Suprapubic skin (tissue), 4 donors: ENCODE measurements at regions not wholly inside any gene's neighbourhood (a gene's known extent, or its start where the extent isn't known, plus 50 kb on each side); places are given as distances from the start of the nearest gene placed in this dataset.
"Not testable (repeated sequence)": the region's sequence is repeated elsewhere in the genome, so short reads cannot be mapped to it uniquely, and the experiment has no call there.

Experiments used
- DNase-seq, 2 donors: peaks; one replicate each; pipeline ENCODE4 v3.0.0-alpha.2; 2019; ENCODE audit warnings: low spot score in 2 of 2
- H3K27ac ChIP-seq: fragments of 200-600 bp; sonication (generic); one replicate; pipeline ENCODE4 v1.5.1; 2019
- H3K27me3 ChIP-seq: fragments of 200-600 bp; sonication (generic); one replicate; pipeline ENCODE4 v1.5.1; 2019
- H3K36me3 ChIP-seq: fragments of 200-600 bp; sonication (generic); one replicate; pipeline ENCODE4 v1.5.1; 2019
- H3K4me1 ChIP-seq: fragments of 200-600 bp; sonication (generic); one replicate; pipeline ENCODE4 v1.5.1; 2019
- H3K4me3 ChIP-seq: fragments of 200-600 bp; sonication (generic); one replicate; pipeline ENCODE4 v1.5.1; 2019; ENCODE audit warnings: mild to moderate bottlenecking
- H3K9me3 ChIP-seq: fragments of 200-600 bp; sonication (generic); one replicate; pipeline ENCODE4 v1.5.1; 2019
- EP300 ChIP-seq: sonication (generic); formaldehyde crosslinking; IDR thresholded peaks from one replicate; pipeline ENCODE4 v1.6.1; 2017; ENCODE audit warnings: antibody characterized with exemption
- POLR2A ChIP-seq, 2 donors: fragments of 450-650 bp; IDR thresholded peaks; one replicate each; pipeline ENCODE4 v1.6.1; 2017; ENCODE audit warnings: antibody characterized with exemption in 2 of 2, mild to moderate bottlenecking in 2 of 2, moderate library complexity in 2 of 2
- POLR2AphosphoS5 ChIP-seq, 3 donors: sonication (generic); formaldehyde crosslinking; IDR thresholded peaks; one replicate each; pipeline ENCODE4 v1.6.1; 2017; ENCODE audit warnings: antibody characterized with exemption in 3 of 3
- WGBS: methylation state at CpG from one replicate; pipeline ENCODE4 v1.1.5; 2018; 5-methylcytosine and 5-hydroxymethylcytosine counted together
- TF ChIP-seq, protein P1 (sequence below), 2 donors: fragments of 200-600 bp in 1 of 2; fragments of 450-650 bp in 1 of 2; sonication (generic) in 1 of 2; IDR thresholded peaks; one replicate each; pipeline ENCODE4 v1.5.1; 2016 to 2019; ENCODE audit warnings: antibody characterized with exemption in 2 of 2, mild to moderate bottlenecking in 1 of 2, moderate library complexity in 1 of 2

DNA sequence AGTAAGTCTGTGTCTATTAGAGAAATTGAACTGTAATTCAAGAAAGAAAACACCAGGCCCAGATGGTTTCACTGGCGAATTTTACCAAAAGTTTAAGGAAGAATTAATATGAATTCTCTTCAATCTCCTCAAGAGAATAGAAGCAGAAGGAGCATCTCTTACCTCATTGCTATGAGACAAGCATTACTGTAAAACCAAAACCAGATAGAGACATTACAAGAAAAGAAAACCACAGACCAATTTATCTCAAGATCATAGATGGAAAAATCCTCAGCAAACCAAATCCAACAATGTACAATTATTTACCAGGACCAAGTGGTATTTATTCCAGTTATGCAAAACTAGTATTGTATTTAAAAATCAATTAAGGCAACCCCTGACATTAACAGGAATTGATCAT is 160.6 kb downstream of the LIPI start:
- Histone ChIP-seq H3K36me3 (no peaks in the 10 kb centered on the region), H3K9me3 (no peaks in the 10 kb centered on the region), H3K4me3 (no peak overlapping the region), H3K4me1 (no peaks in the 10 kb centered on the region), H3K27ac (no peak overlapping the region), H3K27me3 (no peaks in the 10 kb centered on the region)
- 78% methylated on average over 1 of the region's 1 CpG for WGBS
- DNase-seq: no peak
- TF ChIP-seq POLR2AphosphoS5 (IDR thresholded peaks at IDR 0.05) (no peak), EP300 (no peak)

DNA sequence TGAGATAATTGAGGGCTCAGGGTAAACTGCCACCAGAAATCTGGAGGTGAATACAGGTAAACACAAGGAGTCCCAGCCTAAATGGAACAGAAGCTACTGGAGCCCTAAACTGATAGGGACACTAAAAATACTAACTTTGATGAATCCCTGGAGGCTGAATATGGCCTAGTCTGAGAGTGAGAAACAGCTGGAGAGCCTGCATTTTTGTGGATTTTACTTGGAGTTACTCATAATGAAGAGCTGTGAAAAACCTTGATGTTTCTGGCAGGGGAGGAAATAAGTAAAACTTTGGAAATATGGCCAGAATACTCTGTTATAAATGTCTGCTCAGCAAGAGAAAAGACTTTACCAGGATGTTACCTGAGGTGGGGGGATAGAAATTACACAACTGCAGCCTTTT is 164.4 kb downstream of the LIPI start:
- H3K4me3 ChIP-seq: no peak overlapping the region
- H3K9me3 ChIP-seq: no peaks in the 10 kb centered on the region
- H3K36me3 ChIP-seq: no peaks in the 10 kb centered on the region
- H3K4me1 ChIP-seq: no peaks in the 10 kb centered on the region
- DNase-seq: no peak
- no peak overlapping the region for H3K27ac ChIP-seq
- no peaks in the 10 kb centered on the region for H3K27me3 ChIP-seq
- TF ChIP-seq POLR2AphosphoS5 (IDR thresholded peaks at IDR 0.05) (no peak), EP300 (no peak), POLR2A (IDR thresholded peaks at IDR 0.05) (no peak)

DNA sequence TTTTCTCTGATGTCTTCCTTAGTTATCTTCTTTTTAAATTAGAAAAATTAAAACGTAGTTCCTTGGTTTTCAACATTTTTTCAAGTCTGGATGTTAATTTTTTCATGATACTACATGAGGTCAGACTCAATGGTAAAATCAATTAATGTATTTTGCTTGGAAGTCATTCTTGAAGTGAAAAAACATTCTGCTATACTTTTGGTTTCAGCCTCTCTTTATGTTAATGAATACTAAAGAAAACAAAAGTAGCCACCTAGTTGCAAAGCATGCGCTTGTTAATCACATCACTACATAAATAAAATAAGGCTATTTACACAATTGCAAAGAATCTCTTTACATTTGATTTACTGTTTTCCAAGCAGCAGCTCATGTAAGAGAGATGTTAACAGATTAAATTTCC is 170.4 kb downstream of the LIPI start:
- TF ChIP-seq EP300 (no peak), POLR2AphosphoS5 (IDR thresholded peaks at IDR 0.05) (no peak), POLR2A (IDR thresholded peaks at IDR 0.05) (no peak)
- TF ChIP-seq, protein P1, sequence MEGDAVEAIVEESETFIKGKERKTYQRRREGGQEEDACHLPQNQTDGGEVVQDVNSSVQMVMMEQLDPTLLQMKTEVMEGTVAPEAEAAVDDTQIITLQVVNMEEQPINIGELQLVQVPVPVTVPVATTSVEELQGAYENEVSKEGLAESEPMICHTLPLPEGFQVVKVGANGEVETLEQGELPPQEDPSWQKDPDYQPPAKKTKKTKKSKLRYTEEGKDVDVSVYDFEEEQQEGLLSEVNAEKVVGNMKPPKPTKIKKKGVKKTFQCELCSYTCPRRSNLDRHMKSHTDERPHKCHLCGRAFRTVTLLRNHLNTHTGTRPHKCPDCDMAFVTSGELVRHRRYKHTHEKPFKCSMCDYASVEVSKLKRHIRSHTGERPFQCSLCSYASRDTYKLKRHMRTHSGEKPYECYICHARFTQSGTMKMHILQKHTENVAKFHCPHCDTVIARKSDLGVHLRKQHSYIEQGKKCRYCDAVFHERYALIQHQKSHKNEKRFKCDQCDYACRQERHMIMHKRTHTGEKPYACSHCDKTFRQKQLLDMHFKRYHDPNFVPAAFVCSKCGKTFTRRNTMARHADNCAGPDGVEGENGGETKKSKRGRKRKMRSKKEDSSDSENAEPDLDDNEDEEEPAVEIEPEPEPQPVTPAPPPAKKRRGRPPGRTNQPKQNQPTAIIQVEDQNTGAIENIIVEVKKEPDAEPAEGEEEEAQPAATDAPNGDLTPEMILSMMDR (IDR thresholded peaks at IDR 0.05): no peak
- H3K9me3 ChIP-seq: no peaks in the 10 kb centered on the region
- 88% methylated on average over 2 of the region's 2 CpGs for WGBS

DNA sequence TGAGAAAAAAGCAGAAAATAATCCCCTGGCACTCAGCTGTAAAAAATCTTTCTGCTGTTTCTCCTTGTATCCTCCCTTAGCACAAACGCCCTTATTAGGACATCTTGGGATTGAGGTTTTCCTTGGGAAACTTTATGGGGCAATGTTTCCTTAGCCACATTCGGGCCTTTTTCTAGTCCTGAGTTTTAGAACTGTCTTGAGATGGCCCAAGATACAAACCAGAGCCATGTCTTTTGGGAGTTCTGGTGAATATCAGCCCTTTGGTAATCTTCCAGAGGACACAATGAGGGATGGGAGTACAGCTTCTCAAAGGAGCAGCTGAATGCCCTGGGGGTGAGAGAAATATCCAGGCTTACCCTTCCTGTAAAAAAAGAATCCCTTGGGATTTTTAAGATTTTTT is 182.1 kb downstream of the LIPI start:
- H3K4me3 ChIP-seq, H3K27me3 ChIP-seq, H3K36me3 ChIP-seq, H3K27ac ChIP-seq, H3K9me3 ChIP-seq, H3K4me1 ChIP-seq, DNase-seq: not testable (repeated sequence)
- WGBS: 56% methylated on average over 2 of the region's 2 CpGs

More for the DNA sequence above, 170.4 kb downstream of the LIPI start:
- H3K4me3 ChIP-seq: no peak overlapping the region
- H3K27ac ChIP-seq: no peak overlapping the region
- no peaks in the 10 kb centered on the region for H3K27me3 ChIP-seq
- DNase-seq: no peak
- H3K4me1 ChIP-seq: no peaks in the 10 kb centered on the region
- H3K36me3 ChIP-seq: no peaks in the 10 kb centered on the region

DNA sequence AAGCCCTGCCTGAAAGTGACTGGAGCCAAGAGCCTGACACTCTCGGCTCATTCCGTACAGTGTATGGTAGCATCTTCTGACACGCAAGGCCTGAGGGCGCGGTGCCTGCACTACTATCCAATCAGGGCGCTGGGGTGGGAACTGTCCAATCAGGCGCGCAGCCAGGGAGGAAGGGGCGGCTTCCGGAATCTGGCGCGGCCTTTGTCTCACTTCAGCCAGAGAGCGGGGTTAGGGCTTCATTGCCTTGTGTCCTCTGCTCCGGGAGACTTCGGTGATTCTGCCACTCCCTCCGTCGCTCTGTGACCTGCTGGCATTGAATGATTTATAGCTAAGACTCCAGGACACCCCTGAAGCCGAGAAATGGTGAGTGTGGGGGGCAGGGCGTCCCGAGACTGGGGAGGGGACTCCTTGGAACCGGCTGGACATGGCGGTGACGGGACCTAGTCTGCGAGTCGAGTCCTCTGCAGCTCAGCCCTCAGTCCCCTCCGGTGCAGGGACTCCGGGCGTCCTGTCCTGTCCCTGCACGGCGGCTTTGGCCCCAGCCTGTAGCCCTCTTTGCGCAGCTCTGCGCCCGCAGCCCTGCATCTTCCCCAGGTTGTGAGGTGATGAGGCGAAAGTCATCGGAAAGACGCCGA is 183.4 kb downstream of the LIPI start:
- H3K4me3 ChIP-seq: peak overlapping the region; percentile 56
- DNase-seq: peak; percentile 91 to 94
- H3K4me1 ChIP-seq, H3K27ac ChIP-seq, H3K36me3 ChIP-seq, H3K27me3 ChIP-seq, H3K9me3 ChIP-seq: not testable (repeated sequence)
- 0% methylated on average over 19 of the region's 37 CpGs for WGBS

DNA sequence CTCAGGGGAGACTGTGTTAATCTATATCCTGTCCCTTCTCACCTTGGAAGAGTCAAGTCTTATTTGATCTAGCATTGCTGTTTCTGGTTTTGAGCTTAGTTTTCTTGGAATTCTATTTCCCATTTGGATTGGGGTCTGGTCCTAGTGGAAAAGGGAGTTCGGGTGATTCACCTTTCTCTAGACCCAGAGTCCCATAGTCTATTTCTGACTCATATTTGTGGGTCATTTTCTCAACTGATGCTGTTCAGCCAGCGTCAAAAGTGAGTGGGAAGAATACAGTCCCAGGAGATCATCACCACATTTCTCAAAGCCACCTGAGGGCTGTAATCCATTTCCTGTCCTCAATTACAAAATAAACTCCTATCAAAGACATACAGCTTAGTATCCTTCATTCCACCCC is 190.6 kb downstream of the LIPI start:
- H3K4me1 ChIP-seq, DNase-seq, H3K9me3 ChIP-seq, H3K27ac ChIP-seq, H3K36me3 ChIP-seq, H3K4me3 ChIP-seq, H3K27me3 ChIP-seq: not testable (repeated sequence)
- 57% methylated on average over 2 of the region's 2 CpGs for WGBS

DNA sequence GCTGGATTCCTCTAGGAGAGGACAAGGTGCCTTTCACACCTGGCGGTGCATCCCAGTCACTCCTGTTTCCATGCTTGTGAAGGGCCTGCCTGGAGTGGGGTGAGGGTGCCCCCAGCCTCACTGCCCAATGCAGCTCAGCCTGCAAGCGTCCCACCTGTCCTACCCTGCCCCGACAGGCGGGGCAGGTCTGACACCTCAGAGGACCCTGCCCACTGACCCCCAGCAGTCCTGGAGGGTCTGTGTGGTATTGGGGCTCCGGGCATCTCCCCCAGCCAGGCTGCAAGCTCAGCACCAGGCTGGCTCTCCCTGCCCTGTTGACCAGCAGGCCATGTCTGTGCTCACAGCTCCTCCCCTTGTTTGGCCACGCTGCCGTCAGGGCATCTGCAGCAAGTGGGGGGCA is 194.9 kb downstream of the LIPI start:
- not testable (repeated sequence) for H3K36me3 ChIP-seq, H3K4me3 ChIP-seq, DNase-seq, H3K9me3 ChIP-seq, H3K27ac ChIP-seq, H3K4me1 ChIP-seq, H3K27me3 ChIP-seq
- 87% methylated on average over 3 of the region's 7 CpGs for WGBS

DNA sequence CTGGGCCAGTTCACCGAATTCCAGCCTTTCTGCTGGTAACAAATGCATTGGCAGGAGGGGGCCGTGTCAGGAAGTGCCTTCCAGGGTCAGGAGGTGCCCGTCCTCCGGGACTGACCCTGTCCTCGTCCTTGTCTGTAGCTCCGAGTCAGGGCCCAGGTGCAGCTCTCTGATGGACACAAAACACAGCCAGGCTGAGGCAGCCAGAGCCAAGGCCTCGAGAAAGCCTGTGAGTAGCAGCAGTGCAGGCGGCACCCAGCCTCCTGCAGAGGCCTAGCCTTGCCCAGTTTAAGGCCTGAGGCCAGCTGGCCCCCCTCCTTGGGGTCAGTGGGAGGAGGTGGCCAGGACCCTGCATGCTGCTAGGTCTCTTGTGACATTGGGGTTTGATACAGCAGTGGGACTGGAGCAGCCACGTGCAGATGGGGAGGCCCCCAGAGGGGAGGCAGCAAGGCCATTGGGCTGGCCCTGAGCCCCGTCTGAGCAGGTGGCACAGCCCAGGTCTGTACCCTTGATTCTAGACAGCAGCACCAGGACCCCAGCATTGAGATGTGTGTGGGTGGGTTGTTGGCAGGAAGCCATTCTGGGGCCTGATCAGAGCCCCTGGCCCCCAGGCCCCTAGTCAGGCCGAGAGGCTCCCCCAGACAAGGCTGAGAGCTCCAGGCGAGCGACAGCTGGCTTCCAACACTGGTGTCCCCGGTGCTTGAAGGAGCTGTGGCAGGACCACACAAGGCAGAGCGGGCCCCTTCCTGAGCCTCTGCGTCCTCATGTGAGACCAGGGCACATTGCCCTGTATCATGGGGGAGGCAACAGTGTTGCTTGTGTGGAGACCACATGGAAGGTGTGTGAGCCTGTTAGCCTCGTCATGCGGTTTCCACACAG is 196.9 kb downstream of the LIPI start:
- H3K4me3 ChIP-seq, DNase-seq, H3K9me3 ChIP-seq, H3K27me3 ChIP-seq, H3K4me1 ChIP-seq, H3K36me3 ChIP-seq, H3K27ac ChIP-seq: not testable (repeated sequence)
- WGBS: 93% methylated on average over 8 of the region's 18 CpGs
